H1 (cell line): ENCODE measurements at regions not wholly inside any gene's neighbourhood (a gene's known extent, or its start where the extent isn't known, plus 50 kb on each side); places are given as distances from the start of the nearest gene placed in this dataset.
"Not testable (repeated sequence)": the region's sequence is repeated elsewhere in the genome, so short reads cannot be mapped to it uniquely, and the experiment has no call there.

Experiments used
- CTCF ChIA-PET: fragments of 300-600 bp; sonication (Branson Sonifier 250); formaldehyde crosslinking; loops from one replicate; lab custom pipeline; 2021; ENCODE audit not compliant: partially characterized antibody; lab: Charles Lee
- POLR2A ChIA-PET: fragments of 300-600 bp; sonication (Branson Sonifier 250); formaldehyde crosslinking; loops from one replicate; lab custom pipeline; 2021; ENCODE audit warnings: inconsistent platforms; ENCODE audit not compliant: partially characterized antibody; lab: Charles Lee
- DNase-seq, 2 experiments: peaks; one replicate each; pipeline versions ENCODE4 v3.0.0 to v3.0.0-alpha.2; 2010 to 2022; ENCODE audit warnings: low spot score in 2 of 2, low read depth in 1 of 2, mixed read lengths in 1 of 2
- FAIRE-seq: peaks from 2 replicates; lab custom pipeline; 2011; peaks lifted over from hg19 to GRCh38; lab: Jason Lieb, UNC
- H2AFZ ChIP-seq: 2 replicates; pipeline ENCODE4 v1.8.1; 2012; ENCODE audit warnings: low read length, inconsistent platforms
- H2AK5ac ChIP-seq: 2 replicates; pipeline ENCODE4 v1.6.1; 2013; ENCODE audit warnings: low read depth, low read length
- H2BK120ac ChIP-seq: replicated peaks from 2 replicates; pipeline ENCODE3; 2013; ENCODE audit warnings: low read depth, low read length, inconsistent platforms
- H2BK12ac ChIP-seq: 2 replicates; pipeline ENCODE4 v1.6.1; 2013; ENCODE audit warnings: low read depth, low read length
- H2BK15ac ChIP-seq: 2 replicates; pipeline ENCODE4 v1.6.1; 2013; ENCODE audit warnings: low read length
- H2BK20ac ChIP-seq: 2 replicates; pipeline ENCODE4 v1.6.1; 2013; ENCODE audit warnings: low read length
- H2BK5ac ChIP-seq: 2 replicates; pipeline ENCODE4 v1.6.1; 2013; ENCODE audit warnings: low read depth, low read length
- H3K14ac ChIP-seq: 2 replicates; pipeline ENCODE4 v1.6.1; 2013; ENCODE audit warnings: inconsistent platforms; ENCODE audit not compliant: insufficient read length
- H3K18ac ChIP-seq: 2 replicates; pipeline ENCODE4 v1.6.1; 2013; ENCODE audit warnings: low read length; ENCODE audit errors: extremely low read depth
- H3K23ac ChIP-seq: 2 replicates; pipeline ENCODE4 v1.6.1; 2013; ENCODE audit warnings: inconsistent platforms; ENCODE audit not compliant: insufficient read length
- H3K23me2 ChIP-seq: 2 replicates; pipeline ENCODE4 v1.6.1; 2013; ENCODE audit warnings: low read depth, low read length
- H3K27ac ChIP-seq: 2 replicates; pipeline ENCODE4 v1.6.1; 2011; ENCODE audit warnings: low read depth, low read length, inconsistent platforms
- H3K27me3 ChIP-seq, 4 experiments: replicated peaks in 1 of 4; 1 replicate in 1 of 4; 2 replicates in 3 of 4; pipeline versions ENCODE4 v1.6.1 to v1.8.1; 2011 to 2013; ENCODE audit warnings: low read length in 3 of 4, mild to moderate bottlenecking in 3 of 4, inconsistent platforms in 2 of 4, mixed read lengths in 2 of 4, moderate library complexity in 1 of 4; ENCODE audit not compliant: control insufficient read depth in 3 of 4, insufficient read depth in 3 of 4; ENCODE audit errors: extremely low read depth in 1 of 4
- H3K36me3 ChIP-seq, 4 experiments: 2 replicates each; pipeline versions ENCODE4 v1.6.1 to v1.8.1; 2011 to 2013; ENCODE audit warnings: mild to moderate bottlenecking in 4 of 4, low read length in 3 of 4, moderate library complexity in 2 of 4, control low read depth in 1 of 4, inconsistent platforms in 1 of 4; ENCODE audit not compliant: insufficient read depth in 4 of 4, control insufficient read depth in 2 of 4
- H3K4ac ChIP-seq: replicated peaks from 2 replicates; pipeline ENCODE3; 2013; ENCODE audit warnings: low read length, low read depth, mixed read lengths, inconsistent platforms; ENCODE audit not compliant: insufficient read length
- H3K4me1 ChIP-seq, 4 experiments: replicated peaks in 1 of 4; 1 replicate in 1 of 4; 2 replicates in 3 of 4; pipeline versions ENCODE4 v1.6.1 to v1.8.1; 2011 to 2013; ENCODE audit warnings: low read length in 3 of 4, inconsistent platforms in 2 of 4, mixed read lengths in 1 of 4; ENCODE audit not compliant: insufficient read depth in 4 of 4, control insufficient read depth in 3 of 4
- H3K4me2 ChIP-seq, 2 experiments: 2 replicates each; pipeline versions ENCODE4 v1.6.1 to v1.8.1; 2011 to 2013; ENCODE audit warnings: low read depth in 2 of 2, low read length in 2 of 2, control low read depth in 1 of 2, inconsistent platforms in 1 of 2, mild to moderate bottlenecking in 1 of 2; ENCODE audit not compliant: insufficient read depth in 1 of 2
- H3K4me3 ChIP-seq, 4 experiments: fragments of 200-600, 300-600 bp in 1 of 4; sonication (generic), shearing (Covaris generic), sonication (Bioruptor Twin) in 1 of 4; 2 replicates each; pipeline versions ENCODE4 v1.5.1 to v1.8.1; 2011 to 2016; ENCODE audit warnings: low read length in 4 of 4, low read depth in 3 of 4, control low read depth in 2 of 4, inconsistent platforms in 2 of 4, mild to moderate bottlenecking in 2 of 4, mixed read lengths in 1 of 4, moderate library complexity in 1 of 4; ENCODE audit not compliant: insufficient read depth in 2 of 4; ENCODE audit errors: extremely low read depth in 1 of 4
- H3K56ac ChIP-seq: replicated peaks from 2 replicates; pipeline ENCODE3; 2013; ENCODE audit warnings: low read depth, mild to moderate bottlenecking, mixed read lengths, low read length, inconsistent platforms; ENCODE audit not compliant: insufficient read length
- H3K79me1 ChIP-seq: 2 replicates; pipeline ENCODE4 v1.6.1; 2013; ENCODE audit warnings: low read depth, low read length, control low read depth
- H3K79me2 ChIP-seq, 2 experiments: 2 replicates each; pipeline versions ENCODE4 v1.6.1 to v1.8.1; 2012 to 2013; ENCODE audit warnings: low read length in 2 of 2, mild to moderate bottlenecking in 2 of 2, inconsistent platforms in 1 of 2; ENCODE audit not compliant: insufficient read depth in 2 of 2, control insufficient read depth in 1 of 2
- H3K9ac ChIP-seq, 4 experiments: replicated peaks in 1 of 4; 1 replicate in 1 of 4; 2 replicates in 3 of 4; pipeline versions ENCODE4 v1.6.1 to v1.8.1; 2011 to 2013; ENCODE audit warnings: low read depth in 3 of 4, low read length in 3 of 4, control low read depth in 2 of 4, mild to moderate bottlenecking in 2 of 4, moderate library complexity in 2 of 4, inconsistent platforms in 1 of 4; ENCODE audit errors: extremely low read depth in 1 of 4
- H3K9me3 ChIP-seq, 2 experiments: 2 replicates each; pipeline versions ENCODE4 v1.6.1 to v1.8.1; 2012 to 2013; ENCODE audit warnings: mild to moderate bottlenecking in 2 of 2, moderate library complexity in 2 of 2, control low read depth in 1 of 2, inconsistent platforms in 1 of 2, low read depth in 1 of 2, low read length in 1 of 2, mixed read lengths in 1 of 2; ENCODE audit not compliant: insufficient read depth in 2 of 2
- H4K20me1 ChIP-seq, 2 experiments: replicated peaks in 1 of 2; 2 replicates each; pipeline versions ENCODE3 to v1.8.1; 2011 to 2013; ENCODE audit warnings: inconsistent platforms in 2 of 2, low read length in 2 of 2, mild to moderate bottlenecking in 1 of 2; ENCODE audit not compliant: insufficient read depth in 2 of 2, control insufficient read depth in 1 of 2
- H4K5ac ChIP-seq: 2 replicates; pipeline ENCODE4 v1.6.1; 2013; ENCODE audit warnings: low read length, low read depth, mixed read lengths, inconsistent platforms; ENCODE audit not compliant: insufficient read length
- H4K8ac ChIP-seq: 2 replicates; pipeline ENCODE4 v1.8.0; 2013; ENCODE audit warnings: mild to moderate bottlenecking, moderate library complexity, low read length, inconsistent platforms; ENCODE audit not compliant: insufficient read depth; ENCODE audit errors: extremely low read depth
- H4K91ac ChIP-seq: replicated peaks from 2 replicates; pipeline ENCODE3; 2013; ENCODE audit warnings: low read length, mixed read lengths, inconsistent platforms; ENCODE audit not compliant: insufficient read length
- RAD21 ChIP-seq, 2 experiments: IDR thresholded peaks in 1 of 2; conservative IDR thresholded peaks in 1 of 2; 2 replicates each; pipeline ENCODE4 v1.6.1; 2011; ENCODE audit warnings: low read depth in 2 of 2, low read length in 2 of 2, improper control_type of control experiment in 1 of 2, inconsistent platforms in 1 of 2, mild to moderate bottlenecking in 1 of 2, moderate library complexity in 1 of 2
- WGBS, 2 experiments: shearing (Covaris generic) in 1 of 2; methylation state at CpG; one replicate each; pipeline versions ENCODE4 v1.1.6 to v1.1.7; 2013 to 2015; ENCODE audit warnings: low lambda C conversion rate in 2 of 2, mixed read lengths in 2 of 2, inconsistent platforms in 1 of 2, low coverage in 1 of 2, missing lambda C conversion rate in 1 of 2; ENCODE audit not compliant: insufficient replicate concordance in 2 of 2, insufficient coverage in 1 of 2, insufficient read length in 1 of 2; ENCODE audit errors: extremely low coverage in 1 of 2, missing lambda C conversion rate in 1 of 2; 5-methylcytosine and 5-hydroxymethylcytosine counted together
- TF ChIP-seq, protein P1 (sequence below), 3 experiments: IDR thresholded peaks; 1 replicate in 2 of 3; 2 replicates in 1 of 3; pipeline versions ENCODE4 v1.5.1 to v1.6.1; 2011; ENCODE audit warnings: low read length in 3 of 3, mild to moderate bottlenecking in 3 of 3, inconsistent platforms in 2 of 3, low read depth in 1 of 3, moderate library complexity in 1 of 3; ENCODE audit not compliant: insufficient read depth in 1 of 3; ENCODE audit errors: control extremely low read depth in 1 of 3

DNA sequence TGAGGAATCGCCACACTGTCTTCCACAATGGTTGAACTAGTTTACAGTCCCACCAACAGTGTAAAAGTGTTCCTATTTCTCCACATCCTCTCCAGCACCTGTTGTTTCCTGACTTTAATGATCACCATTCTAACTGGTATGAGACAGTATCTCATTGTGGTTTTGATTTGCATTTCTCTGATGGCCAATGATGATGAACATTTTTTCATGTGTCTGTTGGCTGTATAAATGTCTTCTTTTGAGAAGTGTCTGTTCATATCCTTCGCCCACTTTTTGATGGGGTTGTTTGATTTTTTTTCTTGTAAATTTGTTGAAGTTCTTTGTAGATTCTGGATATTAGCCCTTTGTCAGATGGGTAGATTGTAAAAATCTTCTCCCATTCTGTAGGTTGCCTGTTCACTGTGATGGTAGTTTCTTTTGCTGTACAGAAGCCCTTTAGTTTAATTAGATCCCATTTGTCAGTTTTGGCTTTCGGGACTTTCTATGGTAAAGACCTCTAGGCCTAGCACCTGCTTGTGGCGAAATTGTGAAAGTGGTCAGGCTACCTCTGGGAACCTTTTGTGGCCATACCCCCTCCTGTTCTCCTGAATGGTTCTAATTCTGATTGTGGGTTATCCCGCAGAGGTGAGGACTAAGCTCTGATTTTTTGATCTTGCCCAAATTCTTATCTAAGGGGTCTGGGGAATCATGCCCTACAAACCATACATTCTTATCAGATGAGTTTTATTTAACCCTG lies 99.9 kb upstream of the RNU6-1 start:
- H2BK12ac ChIP-seq, H3K79me2 ChIP-seq, H3K9ac ChIP-seq, H2BK15ac ChIP-seq, H3K79me1 ChIP-seq, H2AFZ ChIP-seq, DNase-seq, H3K23ac ChIP-seq, H3K4me2 ChIP-seq, H3K4ac ChIP-seq, H3K14ac ChIP-seq, H3K27ac ChIP-seq, H4K91ac ChIP-seq, H3K18ac ChIP-seq, H4K8ac ChIP-seq, H3K4me1 ChIP-seq, FAIRE-seq, H4K5ac ChIP-seq, POLR2A ChIA-PET, H4K20me1 ChIP-seq, H3K56ac ChIP-seq, H2BK120ac ChIP-seq, H2BK20ac ChIP-seq, H2AK5ac ChIP-seq, H3K36me3 ChIP-seq, H2BK5ac ChIP-seq, H3K27me3 ChIP-seq, H3K23me2 ChIP-seq, H3K9me3 ChIP-seq, H3K4me3 ChIP-seq: not testable (repeated sequence)
- WGBS, 2 experiments: 70% methylated on average over 4 of the region's 5 CpGs; no CpG with 5 or more reads in 1 of the 2 experiments
- TF ChIP-seq RAD21 (IDR thresholded peaks at IDR 0.05 in 1 of 2, conservative IDR thresholded peaks at IDR 0.05 in 1 of 2; ENCODE audit: low read depth in 2 of 2, low read length in 2 of 2): peak in 1 of 2 experiments; percentile 43; a peak in 1 of 4 replicates
- TF ChIP-seq, protein P1, sequence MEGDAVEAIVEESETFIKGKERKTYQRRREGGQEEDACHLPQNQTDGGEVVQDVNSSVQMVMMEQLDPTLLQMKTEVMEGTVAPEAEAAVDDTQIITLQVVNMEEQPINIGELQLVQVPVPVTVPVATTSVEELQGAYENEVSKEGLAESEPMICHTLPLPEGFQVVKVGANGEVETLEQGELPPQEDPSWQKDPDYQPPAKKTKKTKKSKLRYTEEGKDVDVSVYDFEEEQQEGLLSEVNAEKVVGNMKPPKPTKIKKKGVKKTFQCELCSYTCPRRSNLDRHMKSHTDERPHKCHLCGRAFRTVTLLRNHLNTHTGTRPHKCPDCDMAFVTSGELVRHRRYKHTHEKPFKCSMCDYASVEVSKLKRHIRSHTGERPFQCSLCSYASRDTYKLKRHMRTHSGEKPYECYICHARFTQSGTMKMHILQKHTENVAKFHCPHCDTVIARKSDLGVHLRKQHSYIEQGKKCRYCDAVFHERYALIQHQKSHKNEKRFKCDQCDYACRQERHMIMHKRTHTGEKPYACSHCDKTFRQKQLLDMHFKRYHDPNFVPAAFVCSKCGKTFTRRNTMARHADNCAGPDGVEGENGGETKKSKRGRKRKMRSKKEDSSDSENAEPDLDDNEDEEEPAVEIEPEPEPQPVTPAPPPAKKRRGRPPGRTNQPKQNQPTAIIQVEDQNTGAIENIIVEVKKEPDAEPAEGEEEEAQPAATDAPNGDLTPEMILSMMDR (IDR thresholded peaks at IDR 0.05; ENCODE audit: control extremely low read depth in 1 of 3, insufficient read depth in 1 of 3, low read depth in 1 of 3, low read length in 3 of 3): peak in 2 of 3 experiments; percentile 18 to 19; a peak in 2 of 4 replicates
- CTCF ChIA-PET: interaction anchor here (0.7 to 1.3 kb wide), 3 partner anchors 64 to 215 kb away, joined by 3 to 4 read pairs (median 3); no protein-coding TSS in a partner anchor
